ENCODE measurements at regions not wholly inside any gene's neighbourhood (a gene's known extent, or its start where the extent isn't known, plus 50 kb on each side); places are given as distances from the start of the nearest gene placed in this dataset.

GRCh38 chr16:51722467-51722866, 571.4 kb upstream of the SALL1 start:
- Histone ChIP-seq H3K27me3 (ENCODE audit: insufficient read depth, low read length) (no peaks in the 10 kb centered on the region), H3K4me3 (ENCODE audit: low read depth, low read length) (no peak overlapping the region), H3K27ac (ENCODE audit: low read depth, low read length) (no peak overlapping the region), H3K79me2 (ENCODE audit: control insufficient read depth, insufficient read depth, low read length, unreplicated experiment) (no peaks in the 10 kb centered on the region), H2AFZ (ENCODE audit: low read length, unreplicated experiment) (no peak overlapping the region), H3K4me1 (ENCODE audit: control insufficient read depth, insufficient read depth, low read length, unreplicated experiment) (no peaks in the 10 kb centered on the region), H3K36me3 (ENCODE audit: insufficient read depth, low read length) (no peaks in the 10 kb centered on the region)

- Histone ChIP-seq H3K36me3 (ENCODE audit: insufficient read depth, low read length) (no peaks in the 10 kb centered on the region), H2AFZ (ENCODE audit: low read length, unreplicated experiment) (no peak overlapping the region), H3K79me2 (ENCODE audit: control insufficient read depth, insufficient read depth, low read length, unreplicated experiment) (no peaks in the 10 kb centered on the region), H3K4me3 (ENCODE audit: low read depth, low read length) (no peak overlapping the region), H3K4me1 (ENCODE audit: control insufficient read depth, insufficient read depth, low read length, unreplicated experiment) (no peaks in the 10 kb centered on the region), H3K27me3 (ENCODE audit: insufficient read depth, low read length) (no peaks in the 10 kb centered on the region), H3K27ac (ENCODE audit: low read depth, low read length) (no peak overlapping the region)
Observed at GRCh38 chr16:51719376-51719775, 568.3 kb upstream of the SALL1 start.

- Histone ChIP-seq H3K36me3 (ENCODE audit: insufficient read depth, low read length) (no peaks in the 10 kb centered on the region), H3K27me3 (ENCODE audit: insufficient read depth, low read length) (no peaks in the 10 kb centered on the region), H3K79me2 (ENCODE audit: control insufficient read depth, insufficient read depth, low read length, unreplicated experiment) (no peaks in the 10 kb centered on the region), H3K4me3 (ENCODE audit: low read depth, low read length) (no peak overlapping the region), H2AFZ (ENCODE audit: low read length, unreplicated experiment) (no peak overlapping the region), H3K27ac (ENCODE audit: low read depth, low read length) (no peak overlapping the region), H3K4me1 (ENCODE audit: control insufficient read depth, insufficient read depth, low read length, unreplicated experiment) (no peaks in the 10 kb centered on the region)
Observed at GRCh38 chr16:51716195-51716594, 565.1 kb upstream of the SALL1 start.

GRCh38 chr16:51713502-51713901, 562.4 kb upstream of the SALL1 start:
- Histone ChIP-seq H3K36me3 (ENCODE audit: insufficient read depth, low read length) (no peaks in the 10 kb centered on the region), H3K27me3 (ENCODE audit: insufficient read depth, low read length) (no peaks in the 10 kb centered on the region), H3K27ac (ENCODE audit: low read depth, low read length) (no peak overlapping the region), H3K79me2 (ENCODE audit: control insufficient read depth, insufficient read depth, low read length, unreplicated experiment) (no peaks in the 10 kb centered on the region), H3K4me3 (ENCODE audit: low read depth, low read length) (no peak overlapping the region), H3K4me1 (ENCODE audit: control insufficient read depth, insufficient read depth, low read length, unreplicated experiment) (no peaks in the 10 kb centered on the region), H2AFZ (ENCODE audit: low read length, unreplicated experiment) (no peak overlapping the region)

- Histone ChIP-seq H3K36me3 (ENCODE audit: insufficient read depth, low read length) (no peaks in the 10 kb centered on the region), H3K4me1 (ENCODE audit: control insufficient read depth, insufficient read depth, low read length, unreplicated experiment) (no peaks in the 10 kb centered on the region), H3K27ac (ENCODE audit: low read depth, low read length) (no peak overlapping the region), H3K4me3 (ENCODE audit: low read depth, low read length) (no peak overlapping the region), H3K27me3 (ENCODE audit: insufficient read depth, low read length) (no peaks in the 10 kb centered on the region), H3K79me2 (ENCODE audit: control insufficient read depth, insufficient read depth, low read length, unreplicated experiment) (no peaks in the 10 kb centered on the region), H2AFZ (ENCODE audit: low read length, unreplicated experiment) (no peak overlapping the region)
Observed at GRCh38 chr16:51710905-51711563, 560.0 kb upstream of the SALL1 start.

- no peaks in the 10 kb centered on the region for H3K27me3 ChIP-seq (ENCODE audit: insufficient read depth, low read length)
- H3K36me3 ChIP-seq (ENCODE audit: insufficient read depth, low read length), result no peaks in the 10 kb centered on the region
- H3K79me2 ChIP-seq (ENCODE audit: control insufficient read depth, insufficient read depth, low read length, unreplicated experiment), result no peaks in the 10 kb centered on the region
- H3K4me3 ChIP-seq (ENCODE audit: low read depth, low read length), result no peak overlapping the region
- no peak overlapping the region for H2AFZ ChIP-seq (ENCODE audit: low read length, unreplicated experiment)
- no peaks in the 10 kb centered on the region for H3K4me1 ChIP-seq (ENCODE audit: control insufficient read depth, insufficient read depth, low read length, unreplicated experiment)
- no peak overlapping the region for H3K27ac ChIP-seq (ENCODE audit: low read depth, low read length)
Observed at GRCh38 chr16:51710186-51710585, 559.1 kb upstream of the SALL1 start.

GRCh38 chr16:51708861-51709260, 557.8 kb upstream of the SALL1 start:
- Histone ChIP-seq H3K4me1 (ENCODE audit: control insufficient read depth, insufficient read depth, low read length, unreplicated experiment) (no peaks in the 10 kb centered on the region), H2AFZ (ENCODE audit: low read length, unreplicated experiment) (no peak overlapping the region), H3K36me3 (ENCODE audit: insufficient read depth, low read length) (no peaks in the 10 kb centered on the region), H3K27ac (ENCODE audit: low read depth, low read length) (no peak overlapping the region), H3K4me3 (ENCODE audit: low read depth, low read length) (no peak overlapping the region), H3K79me2 (ENCODE audit: control insufficient read depth, insufficient read depth, low read length, unreplicated experiment) (no peaks in the 10 kb centered on the region), H3K27me3 (ENCODE audit: insufficient read depth, low read length) (no peaks in the 10 kb centered on the region)

- H3K4me1 ChIP-seq (ENCODE audit: control insufficient read depth, insufficient read depth, low read length, unreplicated experiment), result no peaks in the 10 kb centered on the region
- no peaks in the 10 kb centered on the region for H3K79me2 ChIP-seq (ENCODE audit: control insufficient read depth, insufficient read depth, low read length, unreplicated experiment)
- no peaks in the 10 kb centered on the region for H3K36me3 ChIP-seq (ENCODE audit: insufficient read depth, low read length)
- no peak overlapping the region for H3K27ac ChIP-seq (ENCODE audit: low read depth, low read length)
- no peak overlapping the region for H2AFZ ChIP-seq (ENCODE audit: low read length, unreplicated experiment)
- no peak overlapping the region for H3K4me3 ChIP-seq (ENCODE audit: low read depth, low read length)
- no peaks in the 10 kb centered on the region for H3K27me3 ChIP-seq (ENCODE audit: insufficient read depth, low read length)
Observed at GRCh38 chr16:51707666-51708065, 556.6 kb upstream of the SALL1 start.

- Histone ChIP-seq H2AFZ (ENCODE audit: low read length, unreplicated experiment) (no peak overlapping the region), H3K27ac (ENCODE audit: low read depth, low read length) (no peak overlapping the region), H3K4me1 (ENCODE audit: control insufficient read depth, insufficient read depth, low read length, unreplicated experiment) (no peaks in the 10 kb centered on the region), H3K79me2 (ENCODE audit: control insufficient read depth, insufficient read depth, low read length, unreplicated experiment) (no peaks in the 10 kb centered on the region), H3K4me3 (ENCODE audit: low read depth, low read length) (no peak overlapping the region), H3K36me3 (ENCODE audit: insufficient read depth, low read length) (no peaks in the 10 kb centered on the region), H3K27me3 (ENCODE audit: insufficient read depth, low read length) (no peaks in the 10 kb centered on the region)
Observed at GRCh38 chr16:51705142-51705541, 554.1 kb upstream of the SALL1 start.

- Histone ChIP-seq H3K4me1 (ENCODE audit: control insufficient read depth, insufficient read depth, low read length, unreplicated experiment) (no peaks in the 10 kb centered on the region), H2AFZ (ENCODE audit: low read length, unreplicated experiment) (no peak overlapping the region), H3K27me3 (ENCODE audit: insufficient read depth, low read length) (no peaks in the 10 kb centered on the region), H3K36me3 (ENCODE audit: insufficient read depth, low read length) (no peaks in the 10 kb centered on the region), H3K79me2 (ENCODE audit: control insufficient read depth, insufficient read depth, low read length, unreplicated experiment) (no peaks in the 10 kb centered on the region), H3K4me3 (ENCODE audit: low read depth, low read length) (no peak overlapping the region), H3K27ac (ENCODE audit: low read depth, low read length) (no peak overlapping the region)
Observed at GRCh38 chr16:51701025-51701424, 550.0 kb upstream of the SALL1 start.

GRCh38 chr16:51699686-51700396, 548.8 kb upstream of the SALL1 start:
- Histone ChIP-seq H3K27me3 (ENCODE audit: insufficient read depth, low read length) (no peaks in the 10 kb centered on the region), H3K27ac (ENCODE audit: low read depth, low read length) (no peak overlapping the region), H3K79me2 (ENCODE audit: control insufficient read depth, insufficient read depth, low read length, unreplicated experiment) (no peaks in the 10 kb centered on the region), H3K36me3 (ENCODE audit: insufficient read depth, low read length) (no peaks in the 10 kb centered on the region), H3K4me1 (ENCODE audit: control insufficient read depth, insufficient read depth, low read length, unreplicated experiment) (no peaks in the 10 kb centered on the region), H2AFZ (ENCODE audit: low read length, unreplicated experiment) (no peak overlapping the region), H3K4me3 (ENCODE audit: low read depth, low read length) (no peak overlapping the region)
